HepG2 (cell line): ENCODE measurements at regions not wholly inside any gene's neighbourhood (a gene's known extent, or its start where the extent isn't known, plus 50 kb on each side); places are given as distances from the start of the nearest gene placed in this dataset.

ENCODE experiments used
- ATAC-seq: fragments of 200-7000 bp; cut with Tn5 transposase; 3 replicates; pipeline ENCODE4 v1.9.1; 2020; ENCODE audit warnings: mild to moderate bottlenecking, moderate library complexity
- BruUV-seq: library from RNA; stranded (reverse); fragments of 400-500 nt; replicated peaks from 2 replicates; lab custom pipeline; 2021; lab: Mats Ljungman, UMichigan
- CTCF ChIA-PET: fragments of 300-600 bp; formaldehyde crosslinking; extraction: SDS; loops from one replicate; lab custom pipeline; 2021; ENCODE audit warnings: low total read pairs, inconsistent platforms, low intra/inter-chr PET ratio; lab: Yijun Ruan, JAX
- POLR2A ChIA-PET: fragments of 350-600 bp; sonication (Branson Sonifier 250); formaldehyde crosslinking; loops from one replicate; lab custom pipeline; 2020; ENCODE audit warnings: antibody characterized with exemption, inconsistent platforms; lab: Yijun Ruan, JAX
- DNase-seq: peaks from one replicate; pipeline ENCODE4 v3.0.0-alpha.2; 2015; ENCODE audit warnings: low spot score
- FAIRE-seq: peaks from 3 replicates; lab custom pipeline; 2011; peaks lifted over from hg19 to GRCh38; lab: Jason Lieb, UNC
- H2AFZ ChIP-seq: one replicate; pipeline ENCODE4 v1.6.1; 2011; ENCODE audit warnings: low read length, inconsistent platforms
- H3K27ac ChIP-seq: fragments of 300-600 bp; 3 replicates; pipeline ENCODE4 v1.8.0; 2011; ENCODE audit warnings: mixed run types, mild to moderate bottlenecking, mixed read lengths, low read length, inconsistent platforms; ENCODE audit not compliant: insufficient read depth; ENCODE audit errors: extremely low read length
- H3K27me3 ChIP-seq, 2 experiments: fragments of 200-600 bp in 1 of 2; 2 replicates in 1 of 2; 3 replicates in 1 of 2; pipeline versions ENCODE4 v1.6.0 to v1.8.0; 2011; ENCODE audit warnings: low read length in 2 of 2, mild to moderate bottlenecking in 2 of 2, moderate library complexity in 2 of 2, inconsistent platforms in 1 of 2; ENCODE audit not compliant: insufficient read depth in 2 of 2, control insufficient read depth in 1 of 2
- H3K36me3 ChIP-seq, 2 experiments: fragments of 200-600 bp in 1 of 2; replicated peaks in 1 of 2; 2 replicates in 1 of 2; 3 replicates in 1 of 2; pipeline versions ENCODE4 v1.5.1 to v1.8.0; 2011; ENCODE audit warnings: low read length in 2 of 2, inconsistent platforms in 1 of 2; ENCODE audit not compliant: insufficient read depth in 2 of 2, control insufficient read depth in 1 of 2
- H3K4me1 ChIP-seq: 2 replicates; pipeline ENCODE4 v1.5.1; 2012; ENCODE audit warnings: low read length, inconsistent platforms; ENCODE audit not compliant: insufficient read depth
- H3K4me2 ChIP-seq: 2 replicates; pipeline ENCODE4 v1.6.0; 2011; ENCODE audit warnings: low read depth, low read length, inconsistent platforms
- H3K4me3 ChIP-seq, 3 experiments: fragments of 200-600 bp in 1 of 3; sonication (generic), shearing (Covaris generic) in 1 of 3; replicated peaks in 1 of 3; 2 replicates each; pipeline ENCODE4 v1.5.1; 2011 to 2016; ENCODE audit warnings: low read length in 3 of 3, inconsistent platforms in 2 of 3, low read depth in 2 of 3, mild to moderate bottlenecking in 2 of 3, control low read depth in 1 of 3, mixed read lengths in 1 of 3; ENCODE audit not compliant: insufficient read depth in 1 of 3
- H3K79me2 ChIP-seq: one replicate; pipeline ENCODE4 v1.6.1; 2011; ENCODE audit warnings: low read length, inconsistent platforms; ENCODE audit not compliant: insufficient read depth
- H3K9ac ChIP-seq: 2 replicates; pipeline ENCODE4 v1.6.0; 2011; ENCODE audit warnings: mild to moderate bottlenecking, low read depth, low read length, inconsistent platforms; ENCODE audit not compliant: insufficient read depth
- H3K9me3 ChIP-seq: 2 replicates; pipeline ENCODE4 v1.5.1; 2012; ENCODE audit warnings: mild to moderate bottlenecking, low read length
- H4K20me1 ChIP-seq: 2 replicates; pipeline ENCODE4 v1.6.0; 2011; ENCODE audit warnings: inconsistent platforms, mild to moderate bottlenecking, low read length, moderate library complexity; ENCODE audit not compliant: insufficient read depth
- HOMEZ ChIP-seq: IDR thresholded peaks from 2 replicates; pipeline ENCODE4 v1.6.1; 2016; ENCODE audit warnings: low read depth
- MED13 ChIP-seq: sonication (generic); formaldehyde crosslinking; IDR thresholded peaks from 2 replicates; pipeline ENCODE4 v1.5.0; 2020; ENCODE audit warnings: missing genetic modification reagents
- NFE2L2 ChIP-seq: fragments of 150-350 bp; IDR thresholded peaks from 2 replicates; pipeline ENCODE4 v1.6.1; 2014; ENCODE audit warnings: low read length
- ZBTB34 ChIP-seq: sonication (generic); formaldehyde crosslinking; IDR thresholded peaks from 2 replicates; pipeline ENCODE4 v1.8.0; 2022; ENCODE audit warnings: mild to moderate bottlenecking, missing genetic modification reagents
- ZFP36 ChIP-seq: fragments of 150-350 bp; IDR thresholded peaks from 2 replicates; pipeline ENCODE4 v1.6.1; 2018; ENCODE audit warnings: borderline replicate concordance, low read length, low read depth; ENCODE audit not compliant: partially characterized antibody
- ZNF557 ChIP-seq: sonication (generic); formaldehyde crosslinking; IDR thresholded peaks from 2 replicates; pipeline ENCODE4 v1.4.0; 2020; ENCODE audit warnings: missing genetic modification reagents
- ZNF709 ChIP-seq: sonication (generic); formaldehyde crosslinking; IDR thresholded peaks from 2 replicates; pipeline ENCODE4 v1.5.0; 2020; ENCODE audit warnings: mild to moderate bottlenecking, missing genetic modification reagents
- WGBS: methylation state at CpG from one replicate; pipeline ENCODE4 v1.1.6; 2017; ENCODE audit warnings: low lambda C conversion rate; 5-methylcytosine and 5-hydroxymethylcytosine counted together
- in situ Hi-C: cut with HindIII; loops from 2 replicates; pipeline ENCODE4 v1.10.0; 2017; ENCODE audit warnings: low pct_unique_long_range_greater_than_20kb; ENCODE audit not compliant: extremely low pct_ligation_motif_present
- intact Hi-C: fragments of 100-400 bp; cut with micrococcal nuclease; formaldehyde crosslinking; loops from one replicate; pipeline ENCODE4 v1.10.0; 2022; ENCODE audit not compliant: unreplicated experiment
- TF ChIP-seq, protein P1 (sequence below): IDR thresholded peaks from 2 replicates; pipeline ENCODE4 v1.6.1; 2016; ENCODE audit warnings: mild to moderate bottlenecking, missing biosample characterization, missing genetic modification reagents

GRCh38 chr10:85421421-85421820, 945.2 kb downstream of the GRID1 start:
- DNase-seq (no peak), FAIRE-seq (no peak), ATAC-seq (no peak)
- intact Hi-C loops (no loop called here), in situ Hi-C loops (no loop called here)
- no peaks in the 10 kb centered on the region for H3K9me3 ChIP-seq
- WGBS: 24% methylated on average over 9 of the region's 9 CpGs
- H3K9ac ChIP-seq: no peak overlapping the region
- ChIA-PET CTCF (no interaction called here), POLR2A (no interaction called here)
- no peaks in the 10 kb centered on the region for H3K79me2 ChIP-seq
- H3K4me1 ChIP-seq: no peaks in the 10 kb centered on the region
- H4K20me1 ChIP-seq: no peaks in the 10 kb centered on the region
- TF ChIP-seq HOMEZ (CRISPR knock-in tag) (no peak), ZBTB34 (CRISPR knock-in tag) (no peak), MED13 (no peak), ZNF557 (CRISPR knock-in tag) (no peak), ZFP36 (no peak), ZNF709 (CRISPR knock-in tag) (no peak), NFE2L2 (no peak)
- TF ChIP-seq, protein P1, sequence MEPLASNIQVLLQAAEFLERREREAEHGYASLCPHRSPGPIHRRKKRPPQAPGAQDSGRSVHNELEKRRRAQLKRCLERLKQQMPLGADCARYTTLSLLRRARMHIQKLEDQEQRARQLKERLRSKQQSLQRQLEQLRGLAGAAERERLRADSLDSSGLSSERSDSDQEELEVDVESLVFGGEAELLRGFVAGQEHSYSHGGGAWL (CRISPR knock-in tag): no peak
- H3K4me2 ChIP-seq: no peak overlapping the region
- no peaks in the 10 kb centered on the region for H3K36me3 ChIP-seq
- H2AFZ ChIP-seq: no peak overlapping the region
- H3K27ac ChIP-seq: no peak overlapping the region
- no peak overlapping the region for H3K4me3 ChIP-seq
- BruUV-seq: no TSS peak
- no peaks in the 10 kb centered on the region; a peak in 1 of 5 replicates for H3K27me3 ChIP-seq
